ENCODE measurements at regions not wholly inside any gene's neighbourhood (a gene's known extent, or its start where the extent isn't known, plus 50 kb on each side); places are given as distances from the start of the nearest gene placed in this dataset.

DNA sequence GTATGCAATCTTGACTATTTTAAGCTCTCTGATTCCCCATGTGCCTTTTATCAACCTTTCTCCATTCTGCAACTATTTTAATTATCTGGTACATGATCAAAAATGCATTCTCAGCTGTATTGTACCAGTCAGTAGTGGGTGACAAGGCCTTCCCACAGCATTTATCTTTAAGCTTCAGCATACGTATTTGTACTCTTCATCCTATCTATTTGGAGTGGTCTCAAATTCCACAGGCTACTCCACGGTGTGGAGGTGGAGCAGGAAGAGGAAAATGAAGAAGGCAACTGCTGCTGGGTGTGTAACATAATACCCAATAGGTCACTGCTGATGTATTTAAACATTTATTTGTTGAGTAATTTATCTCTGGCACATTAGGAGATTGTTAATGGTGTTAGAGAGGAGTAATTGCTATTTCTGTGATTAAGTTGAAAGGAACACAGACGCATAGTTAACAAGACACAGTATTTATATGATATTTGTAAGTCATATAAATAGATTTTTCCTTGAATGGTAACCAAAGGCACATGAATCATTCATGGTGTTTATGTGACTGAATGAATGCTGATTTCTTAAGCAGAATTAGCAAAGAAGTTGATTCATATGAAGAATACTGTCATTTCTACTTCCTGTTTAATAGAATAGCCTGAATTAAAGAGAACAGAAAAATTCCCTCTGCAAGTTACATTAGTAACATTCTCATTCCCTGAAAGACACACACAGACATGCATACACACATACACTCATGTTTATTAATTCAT is 153.8 kb upstream of the NR3C1 start:
- Histone ChIP-seq H3K36me3 (ENCODE audit: control insufficient read depth in 2 of 4, insufficient read depth in 4 of 4, low read length in 3 of 4) (no peaks in the 10 kb centered on the region), H2AK5ac (ENCODE audit: low read depth, low read length) (no peak overlapping the region), H3K9me3 (ENCODE audit: insufficient read depth in 2 of 2, low read depth in 1 of 2, low read length in 1 of 2) (no peaks in the 10 kb centered on the region), H3K4ac (replicated peaks; ENCODE audit: insufficient read length, low read depth, low read length) (no peak overlapping the region), H4K5ac (ENCODE audit: insufficient read length, low read depth, low read length) (no peak overlapping the region), H3K18ac (ENCODE audit: extremely low read depth, low read length) (no peak overlapping the region), H4K91ac (replicated peaks; ENCODE audit: insufficient read length, low read length) (no peak overlapping the region), H3K4me2 (ENCODE audit: insufficient read depth in 1 of 2, low read depth in 2 of 2, low read length in 2 of 2) (no peak overlapping the region), H3K4me1 (replicated peaks in 1 of 4; ENCODE audit: control insufficient read depth in 3 of 4, insufficient read depth in 4 of 4, low read length in 3 of 4) (peaks cover 0 to 4% (median 2%) of the 10 kb centered on the region in 4 experiments; a peak in 2 of 7 replicates), H3K27me3 (replicated peaks in 1 of 4; ENCODE audit: control insufficient read depth in 3 of 4, extremely low read depth in 1 of 4, insufficient read depth in 3 of 4, low read length in 3 of 4) (no peaks in the 10 kb centered on the region; a peak in 1 of 7 replicates), H2BK120ac (replicated peaks; ENCODE audit: low read depth, low read length) (no peak overlapping the region), H4K20me1 (replicated peaks in 1 of 2; ENCODE audit: control insufficient read depth in 1 of 2, insufficient read depth in 2 of 2, low read length in 2 of 2) (no peaks in the 10 kb centered on the region), H3K23ac (ENCODE audit: insufficient read length) (no peak overlapping the region), H2BK5ac (ENCODE audit: low read depth, low read length) (no peak overlapping the region), H3K4me3 (ENCODE audit: extremely low read depth in 1 of 4, insufficient read depth in 2 of 4, low read depth in 3 of 4, low read length in 4 of 4) (no peak overlapping the region), H3K56ac (replicated peaks; ENCODE audit: insufficient read length, low read depth, low read length) (no peak overlapping the region), H3K14ac (ENCODE audit: insufficient read length) (no peak overlapping the region), H4K8ac (ENCODE audit: extremely low read depth, insufficient read depth, low read length) (no peak overlapping the region), H3K79me2 (ENCODE audit: control insufficient read depth in 1 of 2, insufficient read depth in 2 of 2, low read length in 2 of 2) (no peaks in the 10 kb centered on the region), H3K79me1 (ENCODE audit: low read depth, low read length) (no peaks in the 10 kb centered on the region), H2BK15ac (ENCODE audit: low read length) (no peak overlapping the region), H2BK12ac (ENCODE audit: low read depth, low read length) (no peak overlapping the region), H2BK20ac (ENCODE audit: low read length) (no peak overlapping the region), H2AFZ (ENCODE audit: low read length) (no peak overlapping the region), H3K9ac (replicated peaks in 1 of 4; ENCODE audit: extremely low read depth in 1 of 4, low read depth in 3 of 4, low read length in 3 of 4) (no peak overlapping the region), H3K23me2 (ENCODE audit: low read depth, low read length) (no peaks in the 10 kb centered on the region), H3K27ac (ENCODE audit: low read depth, low read length) (no peak overlapping the region)
- FAIRE-seq (no peak), DNase-seq (ENCODE audit: low read depth in 1 of 2, low spot score in 2 of 2) (no peak)
- 58% methylated on average over 3 of the region's 3 CpGs; no CpG with 5 or more reads in 1 of the 2 experiments for WGBS, 2 experiments (ENCODE audit: extremely low coverage in 1 of 2, insufficient coverage in 1 of 2, insufficient read length in 1 of 2, insufficient replicate concordance in 2 of 2, low coverage in 1 of 2, low lambda C conversion rate in 2 of 2, missing lambda C conversion rate in 1 of 2)
- ChIA-PET POLR2A (ENCODE audit: partially characterized antibody) (no interaction called here), CTCF (ENCODE audit: partially characterized antibody) (interaction anchor here (0.9 kb wide), 1 partner anchor 25 kb away, joined by 3 read pairs; no protein-coding TSS in a partner anchor)
- TF ChIP-seq TAF1 (IDR thresholded peaks at IDR 0.05; ENCODE audit: low read depth, low read length): no peak
- no peak for TF ChIP-seq POLR2A (IDR thresholded peaks at IDR 0.05; ENCODE audit: control extremely low read depth in 1 of 2, low read depth in 2 of 2, low read length in 2 of 2)
- TF ChIP-seq, protein P1, sequence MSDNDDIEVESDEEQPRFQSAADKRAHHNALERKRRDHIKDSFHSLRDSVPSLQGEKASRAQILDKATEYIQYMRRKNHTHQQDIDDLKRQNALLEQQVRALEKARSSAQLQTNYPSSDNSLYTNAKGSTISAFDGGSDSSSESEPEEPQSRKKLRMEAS (IDR thresholded peaks at IDR 0.05): no peak
- TF ChIP-seq EGR1 (IDR thresholded peaks at IDR 0.05; ENCODE audit: borderline replicate concordance, low read depth, low read length): no peak
- TF ChIP-seq TCF12 (IDR thresholded peaks at IDR 0.05; ENCODE audit: low read depth, low read length): no peak
- TF ChIP-seq RAD21 (IDR thresholded peaks at IDR 0.05 in 1 of 2, conservative IDR thresholded peaks at IDR 0.05 in 1 of 2; ENCODE audit: low read depth in 2 of 2, low read length in 2 of 2): no peak
- TF ChIP-seq TAF7 (optimal IDR thresholded peaks at IDR 0.05; ENCODE audit: borderline replicate concordance, low read depth, low read length): no peak
- TF ChIP-seq EZH2 (IDR thresholded peaks at IDR 0.05; ENCODE audit: low read depth, low read length, severe bottlenecking): no peak
- TF ChIP-seq PHF8 (conservative IDR thresholded peaks at IDR 0.05; ENCODE audit: low read depth, low read length): no peak
- TF ChIP-seq GTF2F1 (IDR thresholded peaks at IDR 0.05; ENCODE audit: borderline replicate concordance, low read depth, low read length): no peak
- TF ChIP-seq TEAD4 (IDR thresholded peaks at IDR 0.05; ENCODE audit: low read depth, low read length): no peak
- TF ChIP-seq CHD1 (IDR thresholded peaks at IDR 0.05; ENCODE audit: low read depth, low read length): no peak
- TF ChIP-seq, protein P2, sequence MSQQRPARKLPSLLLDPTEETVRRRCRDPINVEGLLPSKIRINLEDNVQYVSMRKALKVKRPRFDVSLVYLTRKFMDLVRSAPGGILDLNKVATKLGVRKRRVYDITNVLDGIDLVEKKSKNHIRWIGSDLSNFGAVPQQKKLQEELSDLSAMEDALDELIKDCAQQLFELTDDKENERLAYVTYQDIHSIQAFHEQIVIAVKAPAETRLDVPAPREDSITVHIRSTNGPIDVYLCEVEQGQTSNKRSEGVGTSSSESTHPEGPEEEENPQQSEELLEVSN (IDR thresholded peaks at IDR 0.05): no peak
